ENCODE measurements at regions not wholly inside any gene's neighbourhood (a gene's known extent, or its start where the extent isn't known, plus 50 kb on each side); places are given as distances from the start of the nearest gene placed in this dataset.

- no peak for DNase-seq (ENCODE audit: low read depth in 2 of 2)
These were observed 788.7 kb downstream of the EFNA5 start for GRCh38 chr5:106882035-106882434.

GRCh38 chr5:106880656-106881055 is 790.1 kb downstream of the EFNA5 start:
- no peak for DNase-seq (ENCODE audit: low read depth in 2 of 2)

GRCh38 chr5:106877881-106878280 is 792.9 kb downstream of the EFNA5 start:
- no peak for DNase-seq (ENCODE audit: low read depth in 2 of 2)

- DNase-seq (ENCODE audit: low read depth in 2 of 2): no peak
These were observed 794.0 kb downstream of the EFNA5 start for GRCh38 chr5:106876665-106877194.

- no peak for DNase-seq (ENCODE audit: low read depth in 2 of 2)
These were observed 794.5 kb downstream of the EFNA5 start for GRCh38 chr5:106876298-106876622.

- DNase-seq (ENCODE audit: low read depth in 2 of 2): no peak
These were observed 795.0 kb downstream of the EFNA5 start for GRCh38 chr5:106875591-106876297.

- DNase-seq (ENCODE audit: low read depth in 2 of 2): no peak
These were observed 795.8 kb downstream of the EFNA5 start for GRCh38 chr5:106874974-106875373.

GRCh38 chr5:106874531-106874930 is 796.2 kb downstream of the EFNA5 start:
- no peak for DNase-seq (ENCODE audit: low read depth in 2 of 2)

- DNase-seq (ENCODE audit: low read depth in 2 of 2): no peak
These were observed 797.2 kb downstream of the EFNA5 start for GRCh38 chr5:106873568-106873967.

- no peak for DNase-seq (ENCODE audit: low read depth in 2 of 2)
These were observed 805.5 kb downstream of the EFNA5 start for GRCh38 chr5:106865279-106865678.

- no peak for DNase-seq (ENCODE audit: low read depth in 2 of 2)
These were observed 808.1 kb downstream of the EFNA5 start for GRCh38 chr5:106862450-106863193.

- no peak for DNase-seq (ENCODE audit: low read depth in 2 of 2)
These were observed 810.2 kb downstream of the EFNA5 start for GRCh38 chr5:106860398-106861044.

- no peak for DNase-seq (ENCODE audit: low read depth in 2 of 2)
These were observed 812.1 kb downstream of the EFNA5 start for GRCh38 chr5:106858616-106859015.

- no peak for DNase-seq (ENCODE audit: low read depth in 2 of 2)
These were observed 815.8 kb downstream of the EFNA5 start for GRCh38 chr5:106854922-106855321.

- DNase-seq (ENCODE audit: low read depth in 2 of 2): no peak
These were observed 816.5 kb downstream of the EFNA5 start for GRCh38 chr5:106854105-106854687.

- no peak for DNase-seq (ENCODE audit: low read depth in 2 of 2)
These were observed 817.5 kb downstream of the EFNA5 start for GRCh38 chr5:106853266-106853665.

- DNase-seq (ENCODE audit: low read depth in 2 of 2): no peak
These were observed 821.5 kb downstream of the EFNA5 start for GRCh38 chr5:106849266-106849665.

- no peak for DNase-seq (ENCODE audit: low read depth in 2 of 2)
These were observed 826.8 kb downstream of the EFNA5 start for GRCh38 chr5:106843812-106844416.

- DNase-seq (ENCODE audit: low read depth in 2 of 2): no peak
These were observed 837.2 kb downstream of the EFNA5 start for GRCh38 chr5:106833517-106833916.

- no peak for DNase-seq (ENCODE audit: low read depth in 2 of 2)
These were observed 843.7 kb downstream of the EFNA5 start for GRCh38 chr5:106827061-106827460.

- DNase-seq (ENCODE audit: low read depth in 2 of 2): no peak
These were observed 845.4 kb downstream of the EFNA5 start for GRCh38 chr5:106825374-106825773.

- no peak for DNase-seq (ENCODE audit: low read depth in 2 of 2)
These were observed 847.9 kb downstream of the EFNA5 start for GRCh38 chr5:106822851-106823250.

Measured in stimulated activated CD8-positive, alpha-beta memory T cell treated with anti-CD3 and anti-CD28 coated beads, Interleukin-2, amount 100 ng/mL, for 48 hours (primary cell).